Liver (tissue), 8 donors: ENCODE measurements at regions not wholly inside any gene's neighbourhood (a gene's known extent, or its start where the extent isn't known, plus 50 kb on each side); places are given as distances from the start of the nearest gene placed in this dataset.

Experiments
- DNase-seq: peaks from one replicate; pipeline ENCODE4 v3.0.0-alpha.2; 2017; ENCODE audit warnings: low spot score
- H3K27ac ChIP-seq, 2 donors: one replicate each; pipeline ENCODE4 v1.7.0; 2013; ENCODE audit warnings: inconsistent platforms in 2 of 2, low read length in 2 of 2, control low read depth in 1 of 2, low read depth in 1 of 2, mild to moderate bottlenecking in 1 of 2
- H3K27me3 ChIP-seq, 4 donors: one replicate each; pipeline versions ENCODE4 v1.6.1 to v1.7.0; 2013; ENCODE audit warnings: low read length in 3 of 4, inconsistent platforms in 1 of 4, mild to moderate bottlenecking in 1 of 4, moderate library complexity in 1 of 4; ENCODE audit not compliant: control insufficient read depth in 4 of 4, insufficient read depth in 4 of 4
- H3K36me3 ChIP-seq, 4 donors: one replicate each; pipeline versions ENCODE4 v1.6.1 to v1.7.0; 2013; ENCODE audit warnings: low read length in 3 of 4, mild to moderate bottlenecking in 3 of 4, low read depth in 1 of 4, moderate library complexity in 1 of 4; ENCODE audit not compliant: control insufficient read depth in 4 of 4, insufficient read depth in 3 of 4
- H3K4me1 ChIP-seq, 4 donors: one replicate each; pipeline versions ENCODE4 v1.6.1 to v1.7.0; 2013; ENCODE audit warnings: low read length in 3 of 4, mild to moderate bottlenecking in 3 of 4, moderate library complexity in 1 of 4; ENCODE audit not compliant: control insufficient read depth in 4 of 4, insufficient read depth in 4 of 4
- H3K4me3 ChIP-seq, 3 donors: one replicate each; pipeline versions ENCODE4 v1.6.1 to v1.7.0; 2013; ENCODE audit warnings: low read length in 3 of 3, control low read depth in 1 of 3, low read depth in 1 of 3, mild to moderate bottlenecking in 1 of 3
- H3K9ac ChIP-seq, 2 donors: one replicate each; pipeline ENCODE4 v1.7.0; 2013; ENCODE audit warnings: low read length in 2 of 2, mild to moderate bottlenecking in 2 of 2, moderate library complexity in 2 of 2, control low read depth in 1 of 2, low read depth in 1 of 2
- H3K9me3 ChIP-seq, 4 donors: one replicate each; pipeline versions ENCODE4 v1.6.1 to v1.7.0; 2013; ENCODE audit warnings: low read length in 3 of 4; ENCODE audit not compliant: control insufficient read depth in 4 of 4
- EGR1 ChIP-seq, 2 donors: IDR thresholded peaks; 2 replicates each; pipeline ENCODE4 v1.6.1; 2016 to 2018; ENCODE audit warnings: antibody characterized with exemption in 2 of 2, low read depth in 2 of 2
- FOXA1 ChIP-seq: IDR thresholded peaks from 2 replicates; pipeline ENCODE4 v1.6.1; 2016; ENCODE audit warnings: antibody characterized with exemption
- FOXA2 ChIP-seq: IDR thresholded peaks from 2 replicates; pipeline ENCODE4 v1.6.1; 2016; ENCODE audit warnings: antibody characterized with exemption
- GABPA ChIP-seq, 2 donors: IDR thresholded peaks in 1 of 2; conservative IDR thresholded peaks in 1 of 2; 2 replicates each; pipeline ENCODE4 v1.6.1; 2016; ENCODE audit warnings: antibody characterized with exemption in 2 of 2, mild to moderate bottlenecking in 1 of 2, moderate library complexity in 1 of 2
- HNF4A ChIP-seq, 2 donors: conservative IDR thresholded peaks; 2 replicates each; pipeline ENCODE4 v1.6.1; 2016; ENCODE audit warnings: antibody characterized with exemption in 2 of 2, mild to moderate bottlenecking in 2 of 2
- HNF4G ChIP-seq: IDR thresholded peaks from 2 replicates; pipeline ENCODE4 v1.6.1; 2016; ENCODE audit warnings: antibody characterized with exemption
- JUND ChIP-seq, 2 donors: IDR thresholded peaks; 2 replicates each; pipeline ENCODE4 v1.6.1; 2016; ENCODE audit warnings: antibody characterized with exemption in 2 of 2
- NR2F2 ChIP-seq: IDR thresholded peaks from 2 replicates; pipeline ENCODE4 v1.6.1; 2016; ENCODE audit warnings: antibody characterized with exemption
- RAD21 ChIP-seq, 2 donors: IDR thresholded peaks; 2 replicates each; pipeline ENCODE4 v1.6.1; 2016; ENCODE audit warnings: antibody characterized with exemption in 2 of 2, mild to moderate bottlenecking in 2 of 2
- RXRA ChIP-seq, 2 donors: IDR thresholded peaks; 2 replicates each; pipeline ENCODE4 v1.6.1; 2017 to 2018; ENCODE audit warnings: antibody characterized with exemption in 2 of 2, mild to moderate bottlenecking in 1 of 2
- SP1 ChIP-seq: IDR thresholded peaks from 2 replicates; pipeline ENCODE4 v1.6.1; 2018; ENCODE audit warnings: antibody characterized with exemption, mild to moderate bottlenecking
- TAF1 ChIP-seq: conservative IDR thresholded peaks from 2 replicates; pipeline ENCODE4 v1.6.1; 2016; ENCODE audit warnings: antibody characterized with exemption, mild to moderate bottlenecking
- YY1 ChIP-seq: IDR thresholded peaks from 2 replicates; pipeline ENCODE4 v1.6.1; 2016; ENCODE audit warnings: antibody characterized with exemption, mild to moderate bottlenecking
- WGBS: extraction: QIAGEN DNeasy Blood & Tissue Kit; methylation state at CpG from one replicate; pipeline ENCODE4 v1.1.7; 2013; 5-methylcytosine and 5-hydroxymethylcytosine counted together
- TF ChIP-seq, protein P1 (sequence below): fragments of 150-350 bp; IDR thresholded peaks from 2 replicates; pipeline ENCODE4 v1.5.1; 2017; ENCODE audit warnings: improper control_type of control experiment, low read depth, low read length; ENCODE audit not compliant: missing input control
- TF ChIP-seq, protein P2 (sequence below): IDR thresholded peaks from 2 replicates; pipeline ENCODE4 v1.6.1; 2016; ENCODE audit warnings: antibody characterized with exemption
- TF ChIP-seq, protein P3 (sequence below): IDR thresholded peaks from 2 replicates; pipeline ENCODE4 v1.6.1; 2016; ENCODE audit warnings: antibody characterized with exemption
- TF ChIP-seq, protein P4 (sequence below): IDR thresholded peaks from 2 replicates; pipeline ENCODE4 v1.6.1; 2016; ENCODE audit warnings: antibody characterized with exemption
- TF ChIP-seq, protein P5 (sequence below): IDR thresholded peaks from 2 replicates; pipeline ENCODE4 v1.6.1; 2016; ENCODE audit warnings: antibody characterized with exemption, mild to moderate bottlenecking
- donor health status: healthy.
- donor health status: healthy.
- donor health status: healthy.
- donor health status: healthy.
- donor health status: healthy.

DNA sequence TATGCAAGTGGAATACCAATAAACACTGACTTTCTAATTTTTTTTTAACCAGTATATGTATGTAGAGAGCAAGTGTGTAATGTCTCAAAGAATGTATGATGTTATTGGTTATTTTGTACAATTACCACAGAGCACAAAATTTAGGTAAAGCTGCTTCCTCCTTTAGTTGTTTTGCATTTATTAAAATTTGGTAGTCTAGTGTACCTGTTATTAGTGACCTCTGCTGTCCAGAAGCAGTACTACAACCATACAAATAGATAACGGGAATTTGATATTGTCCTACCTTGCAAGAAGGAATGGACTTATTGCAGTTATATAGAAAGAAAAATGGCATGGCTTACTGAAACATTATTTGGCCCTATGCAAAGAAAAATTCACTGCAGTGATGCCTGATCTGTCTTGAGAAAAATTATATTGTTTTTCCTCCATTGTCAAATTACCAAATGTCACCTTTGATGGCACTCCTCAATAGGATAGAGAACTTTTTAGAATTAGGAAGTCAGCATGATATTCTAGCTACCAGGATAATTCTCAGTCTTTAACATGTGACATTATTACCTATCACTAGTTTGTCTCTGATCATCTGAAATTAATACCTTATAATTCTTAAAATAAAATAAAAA lies 153.9 kb upstream of the RMST start:
- no peak overlapping the region for H3K9ac ChIP-seq
- TF ChIP-seq, protein P1, sequence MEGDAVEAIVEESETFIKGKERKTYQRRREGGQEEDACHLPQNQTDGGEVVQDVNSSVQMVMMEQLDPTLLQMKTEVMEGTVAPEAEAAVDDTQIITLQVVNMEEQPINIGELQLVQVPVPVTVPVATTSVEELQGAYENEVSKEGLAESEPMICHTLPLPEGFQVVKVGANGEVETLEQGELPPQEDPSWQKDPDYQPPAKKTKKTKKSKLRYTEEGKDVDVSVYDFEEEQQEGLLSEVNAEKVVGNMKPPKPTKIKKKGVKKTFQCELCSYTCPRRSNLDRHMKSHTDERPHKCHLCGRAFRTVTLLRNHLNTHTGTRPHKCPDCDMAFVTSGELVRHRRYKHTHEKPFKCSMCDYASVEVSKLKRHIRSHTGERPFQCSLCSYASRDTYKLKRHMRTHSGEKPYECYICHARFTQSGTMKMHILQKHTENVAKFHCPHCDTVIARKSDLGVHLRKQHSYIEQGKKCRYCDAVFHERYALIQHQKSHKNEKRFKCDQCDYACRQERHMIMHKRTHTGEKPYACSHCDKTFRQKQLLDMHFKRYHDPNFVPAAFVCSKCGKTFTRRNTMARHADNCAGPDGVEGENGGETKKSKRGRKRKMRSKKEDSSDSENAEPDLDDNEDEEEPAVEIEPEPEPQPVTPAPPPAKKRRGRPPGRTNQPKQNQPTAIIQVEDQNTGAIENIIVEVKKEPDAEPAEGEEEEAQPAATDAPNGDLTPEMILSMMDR: peak; percentile 76
- TF ChIP-seq RAD21 (IDR thresholded peaks at IDR 0.05) (peak; percentile 73 to 82), JUND (IDR thresholded peaks at IDR 0.05) (no peak), FOXA2 (no peak)
- WGBS: 3% methylated on average over 1 of the region's 1 CpG
- no peaks in the 10 kb centered on the region for H3K9me3 ChIP-seq
- DNase-seq: no peak
- peaks cover 0 to 4% (median 0%) of the 10 kb centered on the region in 4 donors for H3K27me3 ChIP-seq
- no peaks in the 10 kb centered on the region for H3K36me3 ChIP-seq
- no peak overlapping the region for H3K4me3 ChIP-seq
- no peak overlapping the region for H3K27ac ChIP-seq
- H3K4me1 ChIP-seq: no peaks in the 10 kb centered on the region

DNA sequence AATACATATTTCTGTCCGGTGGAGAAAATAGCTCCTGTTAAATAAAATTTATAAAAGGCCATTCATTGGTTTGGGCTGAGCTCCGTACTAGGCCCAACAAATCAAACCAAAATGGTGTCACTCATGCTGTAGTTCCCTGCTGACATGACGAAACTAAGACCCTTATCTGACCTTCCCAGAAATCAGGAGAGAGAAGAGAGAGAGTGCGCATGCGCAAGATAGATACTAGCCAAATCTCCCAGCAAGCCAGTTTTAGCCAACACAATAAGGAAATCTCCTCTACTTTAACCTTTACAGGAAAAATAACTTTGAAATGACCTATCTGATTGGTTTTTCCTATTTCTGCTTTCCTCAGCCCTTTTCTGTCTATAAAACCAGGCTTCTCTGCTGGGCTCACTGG lies 152.7 kb upstream of the RMST start:
- no peak for DNase-seq
- Histone ChIP-seq H3K36me3 (no peaks in the 10 kb centered on the region), H3K27ac (no peak overlapping the region), H3K4me3 (no peak overlapping the region), H3K9me3 (no peaks in the 10 kb centered on the region), H3K4me1 (no peaks in the 10 kb centered on the region), H3K9ac (no peak overlapping the region), H3K27me3 (peaks cover 0 to 4% (median 0%) of the 10 kb centered on the region in 4 donors)
- 72% methylated on average over 5 of the region's 5 CpGs for WGBS
- TF ChIP-seq EGR1 (IDR thresholded peaks at IDR 0.05; ENCODE audit: low read depth in 2 of 2) (no peak), YY1 (no peak), FOXA2 (no peak), FOXA1 (no peak), RAD21 (IDR thresholded peaks at IDR 0.05) (no peak), TAF1 (no peak), HNF4G (no peak), JUND (IDR thresholded peaks at IDR 0.05) (no peak), SP1 (no peak), HNF4A (conservative IDR thresholded peaks at IDR 0.05) (no peak), RXRA (IDR thresholded peaks at IDR 0.05) (no peak), GABPA (IDR thresholded peaks at IDR 0.05 in 1 of 2, conservative IDR thresholded peaks at IDR 0.05 in 1 of 2) (no peak), NR2F2 (no peak)
- TF ChIP-seq, protein P2, sequence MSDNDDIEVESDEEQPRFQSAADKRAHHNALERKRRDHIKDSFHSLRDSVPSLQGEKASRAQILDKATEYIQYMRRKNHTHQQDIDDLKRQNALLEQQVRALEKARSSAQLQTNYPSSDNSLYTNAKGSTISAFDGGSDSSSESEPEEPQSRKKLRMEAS: no peak
- TF ChIP-seq, protein P3, sequence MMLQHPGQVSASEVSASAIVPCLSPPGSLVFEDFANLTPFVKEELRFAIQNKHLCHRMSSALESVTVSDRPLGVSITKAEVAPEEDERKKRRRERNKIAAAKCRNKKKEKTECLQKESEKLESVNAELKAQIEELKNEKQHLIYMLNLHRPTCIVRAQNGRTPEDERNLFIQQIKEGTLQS: no peak
- TF ChIP-seq, protein P4, sequence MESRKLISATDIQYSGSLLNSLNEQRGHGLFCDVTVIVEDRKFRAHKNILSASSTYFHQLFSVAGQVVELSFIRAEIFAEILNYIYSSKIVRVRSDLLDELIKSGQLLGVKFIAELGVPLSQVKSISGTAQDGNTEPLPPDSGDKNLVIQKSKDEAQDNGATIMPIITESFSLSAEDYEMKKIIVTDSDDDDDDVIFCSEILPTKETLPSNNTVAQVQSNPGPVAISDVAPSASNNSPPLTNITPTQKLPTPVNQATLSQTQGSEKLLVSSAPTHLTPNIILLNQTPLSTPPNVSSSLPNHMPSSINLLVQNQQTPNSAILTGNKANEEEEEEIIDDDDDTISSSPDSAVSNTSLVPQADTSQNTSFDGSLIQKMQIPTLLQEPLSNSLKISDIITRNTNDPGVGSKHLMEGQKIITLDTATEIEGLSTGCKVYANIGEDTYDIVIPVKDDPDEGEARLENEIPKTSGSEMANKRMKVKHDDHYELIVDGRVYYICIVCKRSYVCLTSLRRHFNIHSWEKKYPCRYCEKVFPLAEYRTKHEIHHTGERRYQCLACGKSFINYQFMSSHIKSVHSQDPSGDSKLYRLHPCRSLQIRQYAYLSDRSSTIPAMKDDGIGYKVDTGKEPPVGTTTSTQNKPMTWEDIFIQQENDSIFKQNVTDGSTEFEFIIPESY: no peak
- TF ChIP-seq, protein P1: no peak
- TF ChIP-seq, protein P5, sequence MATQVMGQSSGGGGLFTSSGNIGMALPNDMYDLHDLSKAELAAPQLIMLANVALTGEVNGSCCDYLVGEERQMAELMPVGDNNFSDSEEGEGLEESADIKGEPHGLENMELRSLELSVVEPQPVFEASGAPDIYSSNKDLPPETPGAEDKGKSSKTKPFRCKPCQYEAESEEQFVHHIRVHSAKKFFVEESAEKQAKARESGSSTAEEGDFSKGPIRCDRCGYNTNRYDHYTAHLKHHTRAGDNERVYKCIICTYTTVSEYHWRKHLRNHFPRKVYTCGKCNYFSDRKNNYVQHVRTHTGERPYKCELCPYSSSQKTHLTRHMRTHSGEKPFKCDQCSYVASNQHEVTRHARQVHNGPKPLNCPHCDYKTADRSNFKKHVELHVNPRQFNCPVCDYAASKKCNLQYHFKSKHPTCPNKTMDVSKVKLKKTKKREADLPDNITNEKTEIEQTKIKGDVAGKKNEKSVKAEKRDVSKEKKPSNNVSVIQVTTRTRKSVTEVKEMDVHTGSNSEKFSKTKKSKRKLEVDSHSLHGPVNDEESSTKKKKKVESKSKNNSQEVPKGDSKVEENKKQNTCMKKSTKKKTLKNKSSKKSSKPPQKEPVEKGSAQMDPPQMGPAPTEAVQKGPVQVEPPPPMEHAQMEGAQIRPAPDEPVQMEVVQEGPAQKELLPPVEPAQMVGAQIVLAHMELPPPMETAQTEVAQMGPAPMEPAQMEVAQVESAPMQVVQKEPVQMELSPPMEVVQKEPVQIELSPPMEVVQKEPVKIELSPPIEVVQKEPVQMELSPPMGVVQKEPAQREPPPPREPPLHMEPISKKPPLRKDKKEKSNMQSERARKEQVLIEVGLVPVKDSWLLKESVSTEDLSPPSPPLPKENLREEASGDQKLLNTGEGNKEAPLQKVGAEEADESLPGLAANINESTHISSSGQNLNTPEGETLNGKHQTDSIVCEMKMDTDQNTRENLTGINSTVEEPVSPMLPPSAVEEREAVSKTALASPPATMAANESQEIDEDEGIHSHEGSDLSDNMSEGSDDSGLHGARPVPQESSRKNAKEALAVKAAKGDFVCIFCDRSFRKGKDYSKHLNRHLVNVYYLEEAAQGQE: no peak
